Myocyte (in vitro differentiated cells): ENCODE measurements at regions not wholly inside any gene's neighbourhood (a gene's known extent, or its start where the extent isn't known, plus 50 kb on each side); places are given as distances from the start of the nearest gene placed in this dataset.
A peak's percentile ranks its signal among the peaks of the same experiment; 100 is the strongest.

ENCODE experiments used
- DNase-seq: peaks from one replicate; pipeline ENCODE4 v3.0.0-alpha.2; 2012; ENCODE audit warnings: low read depth

GRCh38 chr21:28374881-28375280 lies 617.8 kb downstream of the LTN1 start:
- DNase-seq, result no peak

DNA sequence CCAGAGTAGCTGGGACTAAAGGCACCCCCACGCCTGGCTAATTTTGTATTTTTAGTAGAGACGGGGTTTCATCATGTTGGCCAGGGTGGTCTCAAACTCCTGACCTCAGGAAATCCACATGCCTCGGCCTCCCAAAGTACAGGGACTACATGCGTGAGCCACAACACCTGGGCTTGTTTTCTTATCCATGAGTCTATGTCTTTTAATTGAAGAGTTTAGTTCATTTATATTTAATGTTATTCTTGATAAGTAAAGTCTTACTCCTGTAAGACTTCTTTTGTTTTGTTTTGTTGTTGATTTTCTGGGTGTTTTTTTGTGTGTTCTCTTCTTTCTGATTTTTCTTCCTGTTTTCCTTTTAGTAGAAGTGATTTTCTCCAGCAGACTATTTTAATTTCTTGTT lies 621.0 kb downstream of the LTN1 start:
- no peak for DNase-seq

- DNase-seq, result no peak
Observed at GRCh38 chr21:28359300-28359699, 633.4 kb downstream of the LTN1 start.

- no peak for DNase-seq
Observed at GRCh38 chr21:28358702-28359101, 634.0 kb downstream of the LTN1 start.

DNA sequence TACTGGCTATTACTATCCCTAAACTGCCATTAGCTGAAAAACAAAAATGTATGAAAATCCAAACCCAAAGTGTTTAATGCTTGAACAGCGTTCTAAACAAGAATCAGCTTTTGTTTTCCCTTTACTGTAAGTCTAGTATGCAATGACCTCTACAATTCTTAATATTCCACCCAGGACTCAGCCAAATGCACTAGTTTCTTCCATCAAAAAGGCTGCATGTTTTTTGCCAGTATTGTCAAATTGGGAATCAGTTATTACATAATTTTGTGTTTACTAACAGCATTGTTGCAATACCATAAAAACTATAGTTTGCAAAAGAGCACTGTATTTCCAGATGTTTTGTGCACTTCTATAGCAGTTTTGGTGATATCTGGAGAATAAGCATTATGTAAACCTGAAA lies 634.5 kb downstream of the LTN1 start:
- no peak for DNase-seq

DNA sequence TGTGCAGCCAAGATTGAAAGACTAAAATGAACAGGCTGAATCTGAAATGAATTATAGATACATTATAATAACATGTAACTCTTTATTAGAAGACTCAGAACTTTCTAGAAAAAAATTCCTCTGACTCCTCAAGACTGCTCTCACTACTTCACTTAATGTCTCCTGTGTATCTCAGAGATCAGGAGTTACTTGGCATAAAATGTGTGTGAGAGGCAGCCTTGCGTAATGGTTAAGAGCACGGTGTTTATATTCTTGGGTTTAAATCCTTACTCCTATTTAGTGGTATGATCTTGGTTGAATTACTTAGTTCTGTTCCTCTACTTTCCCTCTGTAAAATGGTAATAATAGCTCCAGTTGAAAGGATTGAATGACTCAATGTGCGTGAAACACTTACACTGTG lies 634.9 kb downstream of the LTN1 start:
- no peak for DNase-seq

DNA sequence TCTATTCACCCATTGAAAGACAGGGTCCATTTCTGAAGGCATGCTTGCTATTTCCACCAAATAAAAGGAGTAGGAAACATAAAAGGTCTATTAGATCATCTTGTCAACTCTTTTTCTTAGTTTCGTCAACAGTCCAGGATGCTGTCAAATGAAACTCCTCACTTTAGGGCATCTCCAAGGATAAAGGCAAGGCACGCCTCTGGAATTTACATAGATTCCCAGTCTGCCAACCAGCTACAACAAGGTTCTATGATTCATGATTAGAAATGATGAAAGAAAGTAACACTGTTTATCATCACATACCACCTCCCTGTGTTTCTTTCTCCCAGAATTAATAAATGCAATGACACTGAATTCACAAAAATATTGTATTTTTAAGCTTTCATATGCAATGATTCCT lies 636.3 kb downstream of the LTN1 start:
- no peak for DNase-seq

- no peak for DNase-seq
Observed at GRCh38 chr21:28345934-28346333, 646.7 kb downstream of the LTN1 start.

GRCh38 chr21:28344985-28345384 lies 647.7 kb downstream of the LTN1 start:
- no peak for DNase-seq

DNA sequence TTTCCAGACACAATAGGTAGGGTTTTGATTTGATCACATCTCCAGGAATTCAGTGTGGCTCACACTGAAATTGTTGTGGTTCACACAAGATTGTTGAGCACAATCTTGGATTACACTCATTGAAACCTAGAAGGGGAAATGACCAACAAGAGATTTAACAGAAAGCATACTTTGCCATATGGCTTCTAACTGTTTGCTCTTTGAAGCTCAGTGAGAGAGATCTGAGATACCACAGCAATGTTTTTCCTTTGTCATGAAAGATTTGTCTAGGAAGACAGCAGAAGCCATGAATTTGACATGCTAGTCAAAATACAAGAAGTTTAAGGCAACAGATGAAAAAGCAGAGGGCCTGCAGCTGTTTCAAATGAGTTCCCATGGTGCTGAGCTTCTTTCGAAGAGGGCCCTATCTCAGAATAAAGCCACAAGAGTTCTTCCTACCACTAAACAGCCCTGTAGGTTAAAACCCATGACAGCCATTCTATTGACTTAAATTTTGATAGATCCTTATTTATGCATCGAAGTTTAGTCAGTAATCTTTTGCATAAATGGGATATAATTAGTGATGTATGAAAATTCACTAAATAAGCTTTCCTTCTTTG lies 650.4 kb downstream of the LTN1 start:
- DNase-seq, result peak; percentile 52

- no peak for DNase-seq
Observed at GRCh38 chr21:28339403-28339802, 653.3 kb downstream of the LTN1 start.

DNA sequence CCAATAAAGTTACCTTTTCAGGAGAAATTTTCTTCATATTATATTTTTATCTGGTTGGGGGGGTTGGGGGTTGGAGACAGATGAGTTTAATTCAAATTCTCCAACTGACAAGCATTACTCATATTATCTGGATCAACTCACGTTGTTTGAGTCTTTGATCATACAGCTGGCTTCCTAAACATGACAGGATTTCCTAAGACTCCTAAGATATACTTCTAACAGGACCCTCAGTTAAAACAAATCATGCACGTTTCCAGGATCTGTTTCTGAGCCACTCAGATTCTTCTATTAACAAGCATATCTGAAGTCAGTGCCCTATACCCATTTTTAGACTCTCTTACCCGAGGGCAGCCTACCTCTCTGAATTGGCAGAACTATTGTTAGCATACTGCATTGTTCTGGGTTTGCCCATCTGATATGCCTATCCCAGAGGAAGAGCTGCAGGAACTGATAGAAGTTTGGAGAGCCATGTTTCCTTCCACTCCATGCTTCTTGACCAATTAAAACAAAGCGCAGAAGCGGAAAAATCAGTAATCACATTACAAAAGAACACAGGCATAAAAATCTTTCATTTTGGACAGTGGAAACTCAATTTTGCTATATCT lies 653.9 kb downstream of the LTN1 start:
- DNase-seq, result no peak

DNA sequence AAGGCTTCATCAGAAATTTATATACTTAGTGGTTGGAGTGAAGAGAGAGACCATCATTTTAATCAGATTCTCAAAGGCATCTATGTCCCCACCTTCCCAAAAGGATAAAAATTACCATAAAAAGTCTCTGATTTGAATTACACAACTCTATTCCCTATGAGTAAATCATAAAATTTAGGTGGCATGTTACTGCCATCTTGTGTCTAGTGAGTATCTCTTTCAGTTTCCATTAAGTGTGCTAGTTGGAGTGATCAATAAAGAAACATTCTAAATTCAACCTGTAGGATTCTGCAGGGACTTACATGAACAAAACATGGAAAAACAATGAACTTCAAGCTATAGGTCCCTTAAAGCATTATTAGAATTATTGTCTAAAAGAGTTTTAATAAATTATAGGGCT lies 655.4 kb downstream of the LTN1 start:
- DNase-seq, result peak; percentile 76

GRCh38 chr21:28336314-28336713 lies 656.4 kb downstream of the LTN1 start:
- peak; percentile 66 for DNase-seq

DNA sequence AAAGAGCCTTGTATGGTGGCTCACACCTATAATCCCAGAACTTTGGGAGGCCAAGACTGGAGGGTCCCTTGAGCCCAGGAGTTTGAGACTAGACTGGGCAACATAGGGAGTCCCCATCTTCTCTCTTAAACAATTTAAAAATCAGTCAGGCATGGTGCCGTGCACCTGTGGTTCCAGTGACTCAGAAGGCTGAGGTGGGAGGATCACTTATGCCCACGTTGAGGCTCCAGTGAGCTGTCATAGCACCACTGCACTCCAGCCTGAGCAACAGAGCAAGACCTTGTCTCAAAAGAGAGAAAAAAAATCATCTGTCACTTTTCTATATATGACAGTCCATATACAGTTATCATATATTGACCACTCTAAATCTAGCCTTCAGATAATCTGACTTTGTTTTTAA lies 658.3 kb downstream of the LTN1 start:
- no peak for DNase-seq

- no peak for DNase-seq
Observed at GRCh38 chr21:28333578-28334075, 659.0 kb downstream of the LTN1 start.

GRCh38 chr21:28332796-28333195 lies 659.9 kb downstream of the LTN1 start:
- DNase-seq, result no peak

DNA sequence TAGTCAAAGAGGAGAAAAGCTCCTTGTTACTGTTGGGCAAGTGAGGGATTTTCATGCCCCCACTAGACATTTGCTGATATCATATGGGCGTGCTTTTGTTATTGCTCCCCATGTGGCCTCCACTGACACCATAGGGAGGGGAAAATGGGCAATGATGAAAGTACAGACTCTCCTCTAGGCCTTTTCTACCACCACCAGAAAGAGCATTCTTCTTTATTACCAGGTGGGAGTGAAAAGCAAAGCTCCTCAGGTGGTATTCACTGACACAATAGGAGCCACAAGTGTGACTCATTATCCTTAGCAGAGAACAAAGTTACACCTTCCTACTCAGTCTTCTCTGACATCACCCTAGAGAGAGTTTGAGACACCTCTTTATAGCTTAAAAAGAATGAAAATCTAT lies 667.1 kb downstream of the LTN1 start:
- no peak for DNase-seq

GRCh38 chr21:28324690-28325089 lies 668.0 kb downstream of the LTN1 start:
- no peak for DNase-seq

GRCh38 chr21:28317177-28317950 lies 675.3 kb downstream of the LTN1 start:
- DNase-seq, result no peak

DNA sequence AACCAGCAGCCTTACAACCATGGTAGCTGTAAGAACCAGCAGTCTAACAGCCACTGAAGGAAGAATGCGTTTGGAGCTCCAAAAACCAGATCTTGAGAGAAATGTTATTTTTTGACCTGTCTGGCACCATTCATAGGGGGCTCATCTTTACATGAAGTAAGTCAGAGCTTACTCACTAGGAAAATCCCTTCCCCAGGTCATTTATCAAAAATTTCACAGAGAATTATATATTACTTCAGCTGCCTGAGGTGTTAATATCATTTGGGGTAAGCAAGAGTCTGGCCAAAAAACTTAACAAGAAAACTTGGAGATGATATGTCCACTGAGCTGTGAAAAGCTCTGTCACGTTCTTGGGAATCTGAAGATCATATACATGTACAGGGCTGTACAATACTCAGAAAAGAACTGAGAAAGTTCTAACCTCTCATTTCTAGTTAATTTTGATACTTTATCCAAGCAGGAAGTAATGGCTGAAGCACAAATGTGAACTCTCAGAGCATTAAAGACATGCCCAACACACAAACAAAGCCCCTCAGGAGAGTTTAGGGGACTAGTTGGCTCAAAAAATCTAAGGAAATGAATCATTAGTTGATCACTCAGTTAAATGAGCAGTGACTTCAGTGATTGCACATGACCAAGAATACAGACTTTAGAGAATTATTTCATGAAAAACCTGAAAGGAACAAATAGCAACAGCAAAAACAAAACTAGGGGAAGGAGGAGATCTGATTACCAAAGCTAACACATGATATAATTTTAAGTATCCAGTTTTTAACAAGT lies 681.1 kb downstream of the LTN1 start:
- DNase-seq, result no peak

GRCh38 chr21:28310711-28311110 lies 682.0 kb downstream of the LTN1 start:
- no peak for DNase-seq
